Jurkat, Clone E6-1 (cell line): ENCODE measurements at regions not wholly inside any gene's neighbourhood (a gene's known extent, or its start where the extent isn't known, plus 50 kb on each side); places are given as distances from the start of the nearest gene placed in this dataset.

Experiments used
- DNase-seq: peaks from one replicate; pipeline ENCODE4 v3.0.0-alpha.2; 2011; ENCODE audit warnings: low read depth, low spot score
- H3K4me3 ChIP-seq: 2 replicates; pipeline ENCODE4 v1.5.1; 2011; ENCODE audit warnings: mild to moderate bottlenecking, low read length, control low read depth, moderate library complexity

GRCh38 chr2:13030606-13031005, 313.9 kb downstream of the TRIB2 start:
- H3K4me3 ChIP-seq = no peak overlapping the region
- DNase-seq = no peak

- H3K4me3 ChIP-seq = no peak overlapping the region
- no peak for DNase-seq
Observed at GRCh38 chr2:13034861-13035260, 318.1 kb downstream of the TRIB2 start.

GRCh38 chr2:13035866-13036265, 319.1 kb downstream of the TRIB2 start:
- no peak for DNase-seq
- H3K4me3 ChIP-seq = no peak overlapping the region

- H3K4me3 ChIP-seq = no peak overlapping the region
- DNase-seq = no peak
Observed at GRCh38 chr2:13040043-13040442, 323.3 kb downstream of the TRIB2 start.

GRCh38 chr2:13046557-13047165, 329.9 kb downstream of the TRIB2 start:
- H3K4me3 ChIP-seq = no peak overlapping the region
- DNase-seq = no peak

GRCh38 chr2:13050764-13051163, 334.0 kb downstream of the TRIB2 start:
- H3K4me3 ChIP-seq = no peak overlapping the region
- DNase-seq = no peak

- no peak overlapping the region for H3K4me3 ChIP-seq
- DNase-seq = no peak
Observed at GRCh38 chr2:13052547-13052946, 335.8 kb downstream of the TRIB2 start.

- DNase-seq = peak; percentile 6
- no peak overlapping the region for H3K4me3 ChIP-seq
Observed at GRCh38 chr2:13056259-13056843, 339.6 kb downstream of the TRIB2 start.

- no peak overlapping the region for H3K4me3 ChIP-seq
- no peak for DNase-seq
Observed at GRCh38 chr2:13057671-13058070, 340.9 kb downstream of the TRIB2 start.

GRCh38 chr2:13066676-13067075, 349.9 kb downstream of the TRIB2 start:
- no peak overlapping the region for H3K4me3 ChIP-seq
- DNase-seq = no peak

GRCh38 chr2:13067508-13067907, 350.8 kb downstream of the TRIB2 start:
- DNase-seq = no peak
- H3K4me3 ChIP-seq = no peak overlapping the region

GRCh38 chr2:13089971-13090370, 373.2 kb downstream of the TRIB2 start:
- DNase-seq = no peak
- no peak overlapping the region for H3K4me3 ChIP-seq

- no peak overlapping the region for H3K4me3 ChIP-seq
- DNase-seq = no peak
Observed at GRCh38 chr2:13091455-13091854, 374.7 kb downstream of the TRIB2 start.

GRCh38 chr2:13091861-13092378, 375.2 kb downstream of the TRIB2 start:
- no peak for DNase-seq

GRCh38 chr2:13093416-13093991, 376.8 kb downstream of the TRIB2 start:
- no peak overlapping the region for H3K4me3 ChIP-seq
- DNase-seq = no peak

More at GRCh38 chr2:13091861-13092378, 375.2 kb downstream of the TRIB2 start:
- no peak overlapping the region for H3K4me3 ChIP-seq

GRCh38 chr2:13102397-13103063, 385.8 kb downstream of the TRIB2 start:
- DNase-seq = no peak
- no peak overlapping the region for H3K4me3 ChIP-seq

- no peak for DNase-seq
- H3K4me3 ChIP-seq = no peak overlapping the region
Observed at GRCh38 chr2:13103151-13103550, 386.4 kb downstream of the TRIB2 start.

- no peak for DNase-seq
- no peak overlapping the region for H3K4me3 ChIP-seq
Observed at GRCh38 chr2:13103778-13104493, 387.2 kb downstream of the TRIB2 start.

- no peak for DNase-seq
Observed at GRCh38 chr2:13104723-13105122, 388.0 kb downstream of the TRIB2 start.

GRCh38 chr2:13106302-13106701, 389.6 kb downstream of the TRIB2 start:
- DNase-seq = no peak
- no peak overlapping the region for H3K4me3 ChIP-seq

More at GRCh38 chr2:13104723-13105122, 388.0 kb downstream of the TRIB2 start:
- H3K4me3 ChIP-seq = no peak overlapping the region
